ENCODE measurements at regions not wholly inside any gene's neighbourhood (a gene's known extent, or its start where the extent isn't known, plus 50 kb on each side); places are given as distances from the start of the nearest gene placed in this dataset.

- TF ChIP-seq SPI1 (IDR thresholded peaks at IDR 0.05; ENCODE audit: low read depth, low read length) (no peak), POU2F2 (IDR thresholded peaks at IDR 0.05; ENCODE audit: low read depth, low read length) (no peak), PAX5 (IDR thresholded peaks at IDR 0.05; ENCODE audit: insufficient read depth, low read length, severe bottlenecking) (no peak), POLR2AphosphoS5 (IDR thresholded peaks at IDR 0.05; ENCODE audit: low read depth, low read length) (no peak), TAF1 (IDR thresholded peaks at IDR 0.05; ENCODE audit: low read depth, low read length) (no peak), POLR2A (IDR thresholded peaks at IDR 0.05; ENCODE audit: low read depth, low read length) (no peak)
- DNase-seq (ENCODE audit: insufficient read length, low spot score), result no peak
- FAIRE-seq, result no peak
These were observed 59.1 kb upstream of the TMEM244 start for GRCh38 chr6:129920103-129920798.

GRCh38 chr6:129911732-129912131 lies 50.6 kb upstream of the TMEM244 start:
- no peak for TF ChIP-seq SPI1 (IDR thresholded peaks at IDR 0.05; ENCODE audit: low read depth, low read length)
- no peak for TF ChIP-seq POLR2A (IDR thresholded peaks at IDR 0.05; ENCODE audit: low read depth, low read length)
- TF ChIP-seq POU2F2 (IDR thresholded peaks at IDR 0.05; ENCODE audit: low read depth, low read length), result no peak
- no peak for TF ChIP-seq TAF1 (IDR thresholded peaks at IDR 0.05; ENCODE audit: low read depth, low read length)
- no peak for TF ChIP-seq POLR2AphosphoS5 (IDR thresholded peaks at IDR 0.05; ENCODE audit: low read depth, low read length)
- no peak for TF ChIP-seq PAX5 (IDR thresholded peaks at IDR 0.05; ENCODE audit: insufficient read depth, low read length, severe bottlenecking)
- DNase-seq (ENCODE audit: insufficient read length, low spot score) (no peak), FAIRE-seq (no peak)
